Esophagus (tissue), 2 donors: ENCODE measurements at regions not wholly inside any gene's neighbourhood (a gene's known extent, or its start where the extent isn't known, plus 50 kb on each side); places are given as distances from the start of the nearest gene placed in this dataset.

Experiments used
- H3K27ac ChIP-seq, 2 donors: one replicate each; pipeline ENCODE4 v1.5.1; 2013; ENCODE audit warnings: low read depth in 2 of 2, mild to moderate bottlenecking in 2 of 2, inconsistent platforms in 1 of 2, low read length in 1 of 2, moderate library complexity in 1 of 2
- H3K27me3 ChIP-seq, 2 donors: one replicate each; pipeline ENCODE4 v1.6.1; 2013; ENCODE audit warnings: low read length in 2 of 2, control low read depth in 1 of 2, mild to moderate bottlenecking in 1 of 2; ENCODE audit not compliant: insufficient read depth in 2 of 2, control insufficient read depth in 1 of 2
- H3K36me3 ChIP-seq, 2 donors: one replicate each; pipeline ENCODE4 v1.6.1; 2013; ENCODE audit warnings: low read length in 1 of 2; ENCODE audit not compliant: control insufficient read depth in 2 of 2, insufficient read depth in 2 of 2
- H3K4me1 ChIP-seq, 2 donors: one replicate each; pipeline ENCODE4 v1.6.1; 2013; ENCODE audit warnings: low read length in 1 of 2; ENCODE audit not compliant: control insufficient read depth in 2 of 2, insufficient read depth in 2 of 2
- H3K4me3 ChIP-seq, 2 donors: one replicate each; pipeline ENCODE4 v1.5.1; 2013; ENCODE audit warnings: low read length in 2 of 2, mild to moderate bottlenecking in 2 of 2, low read depth in 1 of 2, moderate library complexity in 1 of 2
- H3K9me3 ChIP-seq, 2 donors: one replicate each; pipeline ENCODE4 v1.6.1; 2013; ENCODE audit warnings: mild to moderate bottlenecking in 2 of 2, low read depth in 1 of 2, low read length in 1 of 2, moderate library complexity in 1 of 2; ENCODE audit not compliant: control insufficient read depth in 2 of 2, insufficient read depth in 1 of 2
- WGBS, 2 donors: extraction: QIAGEN DNeasy Blood & Tissue Kit; methylation state at CpG; one replicate each; pipeline ENCODE4 v1.1.7; 2013; 5-methylcytosine and 5-hydroxymethylcytosine counted together
- donor health status: healthy with polysubstance abuse.
- donor health status: Bipolar disorder and iron deficiency.

DNA sequence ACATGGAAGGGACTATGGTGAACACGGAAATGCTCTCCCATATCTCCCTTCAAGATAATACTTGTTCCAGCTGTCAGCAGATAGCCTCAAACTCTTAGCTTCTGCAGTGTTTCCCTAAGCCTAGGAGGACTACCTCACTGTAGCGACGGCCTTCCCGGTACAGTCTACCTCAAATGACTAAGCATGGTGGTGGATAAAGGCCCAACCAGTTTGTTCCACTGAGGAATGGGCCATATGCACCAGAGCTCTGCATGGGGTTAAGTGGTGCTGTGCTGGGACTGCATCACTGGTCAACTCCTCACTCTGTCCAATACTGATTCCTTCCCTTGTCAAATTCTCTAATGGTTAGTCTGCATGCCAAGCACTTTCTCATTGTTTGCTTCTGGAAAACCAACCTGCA lies 119.6 kb upstream of the GNPDA2 start:
- 86 to 90% methylated on average over 4 of the region's 4 CpGs for WGBS, 2 donors
- H3K4me1 ChIP-seq, result no peaks in the 10 kb centered on the region
- no peaks in the 10 kb centered on the region for H3K36me3 ChIP-seq
- no peaks in the 10 kb centered on the region for H3K27me3 ChIP-seq
- no peaks in the 10 kb centered on the region for H3K9me3 ChIP-seq
- H3K4me3 ChIP-seq, result no peak overlapping the region
- H3K27ac ChIP-seq, result no peak overlapping the region

DNA sequence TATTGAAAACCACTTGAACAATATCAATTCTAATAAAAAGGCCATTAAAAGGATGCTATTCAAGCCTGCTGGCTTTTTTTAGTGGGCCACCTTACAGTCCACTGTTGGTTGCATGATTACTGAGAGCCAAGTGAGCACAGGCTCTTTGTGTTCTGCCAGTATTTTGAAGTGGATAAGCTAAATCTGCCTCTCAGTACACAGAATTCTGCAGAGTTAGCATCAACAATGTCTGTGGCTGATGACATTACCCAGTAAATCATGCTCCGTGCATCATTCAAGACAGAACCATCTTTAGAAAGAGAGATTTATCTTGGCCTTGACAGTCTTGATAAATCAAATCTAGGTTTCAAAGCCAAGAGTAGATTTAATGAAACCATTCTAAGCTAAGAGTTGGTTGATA lies 119.0 kb upstream of the GNPDA2 start:
- WGBS, 2 donors, result 64 to 84% methylated on average over 1 of the region's 1 CpG
- H3K4me3 ChIP-seq, result no peak overlapping the region
- no peaks in the 10 kb centered on the region for H3K27me3 ChIP-seq
- no peaks in the 10 kb centered on the region for H3K36me3 ChIP-seq
- H3K9me3 ChIP-seq, result no peaks in the 10 kb centered on the region
- H3K4me1 ChIP-seq, result no peaks in the 10 kb centered on the region
- no peak overlapping the region for H3K27ac ChIP-seq

DNA sequence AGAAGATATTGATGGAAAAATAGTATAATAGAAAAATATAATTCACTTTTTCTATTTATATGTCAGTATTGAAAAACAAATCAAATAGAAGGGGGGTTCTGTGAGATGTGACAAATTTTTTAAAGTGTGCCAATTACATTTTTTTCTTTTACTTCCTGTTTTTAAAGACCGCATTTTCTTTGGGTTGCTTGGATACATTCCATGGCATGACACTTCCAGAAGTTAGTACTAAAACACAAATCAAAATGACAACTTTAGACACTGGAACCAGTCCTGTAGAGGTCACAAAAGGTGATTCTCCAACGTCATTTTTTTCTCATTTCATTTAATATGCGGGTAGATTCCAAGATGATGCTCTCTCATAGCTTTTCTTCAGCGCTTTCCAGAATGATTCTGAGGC lies 116.2 kb upstream of the GNPDA2 start:
- Histone ChIP-seq H3K4me1 (no peaks in the 10 kb centered on the region), H3K4me3 (no peak overlapping the region), H3K9me3 (no peaks in the 10 kb centered on the region), H3K36me3 (no peaks in the 10 kb centered on the region), H3K27ac (no peak overlapping the region), H3K27me3 (no peaks in the 10 kb centered on the region)
- 59 to 65% methylated on average over 4 of the region's 4 CpGs for WGBS, 2 donors

DNA sequence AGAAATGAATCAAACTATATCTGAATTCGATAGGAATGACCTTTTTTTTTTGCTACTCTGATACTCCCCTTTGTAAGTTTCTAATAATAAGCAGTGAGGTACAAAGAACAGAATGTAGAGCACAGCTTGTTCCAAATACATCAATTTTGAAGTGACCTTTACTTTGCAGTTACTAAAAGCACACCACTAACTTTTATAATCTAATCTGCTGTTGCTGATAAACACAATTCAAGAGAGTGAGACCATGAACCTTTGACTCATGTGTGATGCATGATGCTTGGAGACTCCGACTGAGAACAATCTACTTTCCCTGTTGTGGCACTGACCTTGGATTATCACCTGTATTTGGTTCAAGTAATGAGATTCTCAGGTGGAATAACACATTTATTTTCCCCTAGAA lies 91.6 kb upstream of the GNPDA2 start:
- WGBS, 2 donors, result 38 to 49% methylated on average over 2 of the region's 2 CpGs
- no peaks in the 10 kb centered on the region for H3K4me1 ChIP-seq
- no peaks in the 10 kb centered on the region for H3K27me3 ChIP-seq
- no peak overlapping the region for H3K4me3 ChIP-seq
- H3K27ac ChIP-seq, result no peak overlapping the region
- no peaks in the 10 kb centered on the region for H3K9me3 ChIP-seq
- H3K36me3 ChIP-seq, result no peaks in the 10 kb centered on the region

DNA sequence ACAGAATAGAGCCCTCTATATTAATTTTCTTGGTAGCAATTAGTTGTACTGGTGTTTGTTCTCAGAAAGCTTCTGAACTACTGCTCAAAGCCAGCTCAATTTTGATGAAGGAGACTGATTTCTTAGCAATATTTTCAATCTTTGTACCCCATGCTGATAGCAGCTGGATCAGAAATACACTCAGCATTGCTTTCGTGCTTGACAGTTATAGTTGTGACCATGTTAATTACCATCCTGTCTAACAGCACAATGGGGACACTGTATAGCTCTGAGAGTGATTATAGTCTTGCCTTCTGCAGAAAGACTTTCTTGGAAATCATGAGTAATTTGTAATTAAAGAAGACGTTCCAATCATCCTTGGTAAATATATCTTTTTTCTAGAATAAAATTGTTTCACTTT lies 79.7 kb upstream of the GNPDA2 start:
- Histone ChIP-seq H3K9me3 (no peaks in the 10 kb centered on the region), H3K27ac (no peak overlapping the region), H3K27me3 (no peaks in the 10 kb centered on the region), H3K4me3 (no peak overlapping the region), H3K36me3 (no peaks in the 10 kb centered on the region), H3K4me1 (no peaks in the 10 kb centered on the region)
- 41 to 54% methylated on average over 2 of the region's 2 CpGs for WGBS, 2 donors

DNA sequence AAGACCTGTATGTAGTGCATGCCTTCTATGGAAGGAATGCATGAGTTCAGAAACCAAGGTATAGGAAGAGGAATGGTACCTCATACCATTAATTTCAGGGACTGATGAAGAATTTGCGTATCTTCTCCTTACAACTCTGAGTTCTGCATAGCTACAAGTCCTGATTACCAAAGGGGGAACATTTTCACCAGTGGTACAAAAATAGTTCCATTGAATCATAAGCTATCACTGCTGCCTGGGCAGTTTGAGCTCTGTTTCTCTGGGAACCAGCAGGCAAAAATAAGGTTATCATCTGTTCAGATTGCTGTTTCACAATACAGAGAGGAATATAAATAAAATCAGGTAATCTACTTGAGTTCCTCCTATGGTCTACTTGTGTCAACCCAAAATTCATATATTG lies 77.9 kb upstream of the GNPDA2 start:
- WGBS, 2 donors, result 92 to 95% methylated on average over 1 of the region's 1 CpG
- Histone ChIP-seq H3K4me3 (no peak overlapping the region), H3K27me3 (no peaks in the 10 kb centered on the region), H3K4me1 (no peaks in the 10 kb centered on the region), H3K27ac (no peak overlapping the region), H3K9me3 (no peaks in the 10 kb centered on the region), H3K36me3 (no peaks in the 10 kb centered on the region)

DNA sequence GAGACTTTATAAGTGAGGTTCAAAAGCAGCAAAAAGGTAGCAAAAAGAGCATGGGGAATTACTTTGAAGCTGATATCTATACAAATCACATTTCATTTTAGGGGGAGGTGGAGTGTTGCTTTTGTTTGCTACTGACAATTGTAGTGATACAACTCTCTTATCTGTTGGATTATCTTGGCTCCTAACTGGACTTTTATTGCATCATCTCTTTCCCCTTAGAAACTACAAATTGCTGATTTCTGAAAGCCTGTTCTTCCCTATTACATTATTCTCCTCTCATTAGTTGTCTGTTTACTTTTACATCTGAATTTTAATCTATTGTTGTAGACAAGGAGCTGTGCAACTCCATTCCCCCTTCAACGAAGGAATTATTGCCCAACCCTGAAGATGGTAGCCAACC lies 75.0 kb upstream of the GNPDA2 start:
- Histone ChIP-seq H3K36me3 (no peaks in the 10 kb centered on the region), H3K27me3 (no peaks in the 10 kb centered on the region), H3K27ac (no peak overlapping the region), H3K9me3 (peaks cover 0 to 5% of the 10 kb centered on the region in 2 donors), H3K4me3 (no peak overlapping the region), H3K4me1 (no peaks in the 10 kb centered on the region)
- 33 to 58% methylated on average over 1 of the region's 1 CpG for WGBS, 2 donors

DNA sequence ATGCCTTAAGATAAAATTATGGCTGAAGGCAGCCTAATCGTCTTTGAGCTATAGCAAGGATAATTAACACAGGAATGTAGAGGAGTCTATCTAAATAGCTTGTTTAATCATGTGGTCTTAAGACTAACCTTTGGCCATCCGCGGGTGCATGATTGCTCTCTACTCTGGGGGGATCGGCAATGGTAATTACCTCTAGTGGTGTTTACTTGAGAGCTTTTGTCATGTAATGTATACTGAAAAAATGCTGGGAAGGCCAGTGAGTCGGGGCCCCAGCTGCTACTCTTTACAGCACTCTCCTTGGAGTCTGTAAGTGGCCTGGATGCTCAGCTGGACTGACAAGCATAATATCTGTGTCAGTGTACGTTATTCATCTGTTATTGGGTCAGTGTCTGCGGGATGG lies 65.5 kb upstream of the GNPDA2 start:
- no peak overlapping the region for H3K27ac ChIP-seq
- WGBS, 2 donors, result 62 to 73% methylated on average over 7 of the region's 7 CpGs
- H3K4me3 ChIP-seq, result no peak overlapping the region
- H3K36me3 ChIP-seq, result no peaks in the 10 kb centered on the region
- H3K27me3 ChIP-seq, result no peaks in the 10 kb centered on the region
- H3K9me3 ChIP-seq, result no peaks in the 10 kb centered on the region
- H3K4me1 ChIP-seq, result no peaks in the 10 kb centered on the region

DNA sequence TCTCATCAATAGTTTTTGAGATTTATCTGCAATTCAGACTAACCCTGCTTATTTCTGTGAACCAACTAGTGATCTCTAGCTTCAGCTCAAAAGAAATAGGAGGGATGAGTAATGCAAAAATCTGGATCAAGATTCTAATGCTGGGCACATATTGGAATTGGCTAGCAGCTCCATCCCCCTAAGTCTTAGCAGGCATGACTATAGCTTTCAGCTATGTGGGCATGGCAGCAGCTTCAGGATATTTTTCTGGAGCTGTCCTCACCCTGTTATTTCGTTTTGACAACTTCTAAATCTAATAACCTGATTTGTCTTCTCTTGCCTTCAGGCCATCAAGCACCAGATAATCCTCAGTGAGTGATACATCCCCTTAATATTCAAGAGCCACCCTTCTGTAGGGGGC lies 50.8 kb upstream of the GNPDA2 start:
- H3K27ac ChIP-seq, result no peak overlapping the region
- H3K27me3 ChIP-seq, result no peaks in the 10 kb centered on the region
- H3K4me1 ChIP-seq, result no peaks in the 10 kb centered on the region
- no peaks in the 10 kb centered on the region for H3K9me3 ChIP-seq
- WGBS, 2 donors, result 7 to 13% methylated on average over 1 of the region's 1 CpG
- H3K36me3 ChIP-seq, result no peaks in the 10 kb centered on the region
- no peak overlapping the region for H3K4me3 ChIP-seq
